Activated naive CD8-positive, alpha-beta T cell treated with anti-CD3 and anti-CD28 coated beads, Interleukin-2, amount 50 U/mL, for 16 hours (primary cell): ENCODE measurements at regions not wholly inside any gene's neighbourhood (a gene's known extent, or its start where the extent isn't known, plus 50 kb on each side); places are given as distances from the start of the nearest gene placed in this dataset.

Experiments used
- DNase-seq: peaks from one replicate; pipeline ENCODE4 v3.0.0-alpha.2; 2020; ENCODE audit warnings: low read depth, low spot score

DNA sequence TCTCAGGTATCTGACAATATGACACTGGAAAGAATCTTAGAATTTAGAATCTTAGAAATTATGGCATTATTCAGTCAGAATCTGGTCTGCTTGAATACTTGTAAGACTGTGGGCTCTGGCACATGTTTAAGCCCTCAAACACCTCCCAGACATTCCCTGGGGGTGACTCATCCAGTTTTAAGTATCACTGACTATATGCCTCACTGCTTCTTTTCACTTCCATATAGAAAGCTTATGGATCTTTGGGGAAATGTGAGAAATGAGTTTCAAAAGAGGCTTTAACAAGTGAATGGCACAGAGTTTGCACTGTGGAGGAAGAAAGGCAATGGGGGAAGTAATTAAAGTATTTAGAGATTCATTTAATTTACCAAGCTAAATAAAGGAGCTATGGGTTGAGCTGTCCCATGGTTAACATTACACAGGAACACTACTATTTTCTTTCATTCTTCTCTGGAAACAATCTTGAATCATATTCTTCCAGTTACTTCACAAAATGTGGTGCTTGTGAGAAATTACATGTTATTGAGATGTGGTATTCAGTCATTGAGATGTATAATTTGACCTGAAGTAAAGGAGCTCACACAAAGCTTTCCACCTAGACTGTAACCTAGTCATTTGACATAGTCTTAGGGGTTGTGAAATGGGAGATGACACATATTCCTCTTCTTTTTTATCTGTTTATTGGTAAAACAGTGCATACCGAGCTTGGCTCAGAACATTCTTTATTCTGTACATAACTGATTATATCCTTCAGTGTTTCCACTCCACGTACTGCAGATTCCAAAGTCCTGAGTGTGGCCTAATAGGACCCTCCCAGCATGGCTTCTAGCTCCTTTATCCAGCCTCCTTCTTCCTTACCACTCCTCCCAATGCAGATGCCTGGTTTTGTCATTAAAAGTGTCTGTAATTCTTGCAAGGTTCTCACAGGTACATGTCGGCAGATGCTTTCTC, 544.6 kb upstream of the NECTIN3 start:
- DNase-seq: no peak

DNA sequence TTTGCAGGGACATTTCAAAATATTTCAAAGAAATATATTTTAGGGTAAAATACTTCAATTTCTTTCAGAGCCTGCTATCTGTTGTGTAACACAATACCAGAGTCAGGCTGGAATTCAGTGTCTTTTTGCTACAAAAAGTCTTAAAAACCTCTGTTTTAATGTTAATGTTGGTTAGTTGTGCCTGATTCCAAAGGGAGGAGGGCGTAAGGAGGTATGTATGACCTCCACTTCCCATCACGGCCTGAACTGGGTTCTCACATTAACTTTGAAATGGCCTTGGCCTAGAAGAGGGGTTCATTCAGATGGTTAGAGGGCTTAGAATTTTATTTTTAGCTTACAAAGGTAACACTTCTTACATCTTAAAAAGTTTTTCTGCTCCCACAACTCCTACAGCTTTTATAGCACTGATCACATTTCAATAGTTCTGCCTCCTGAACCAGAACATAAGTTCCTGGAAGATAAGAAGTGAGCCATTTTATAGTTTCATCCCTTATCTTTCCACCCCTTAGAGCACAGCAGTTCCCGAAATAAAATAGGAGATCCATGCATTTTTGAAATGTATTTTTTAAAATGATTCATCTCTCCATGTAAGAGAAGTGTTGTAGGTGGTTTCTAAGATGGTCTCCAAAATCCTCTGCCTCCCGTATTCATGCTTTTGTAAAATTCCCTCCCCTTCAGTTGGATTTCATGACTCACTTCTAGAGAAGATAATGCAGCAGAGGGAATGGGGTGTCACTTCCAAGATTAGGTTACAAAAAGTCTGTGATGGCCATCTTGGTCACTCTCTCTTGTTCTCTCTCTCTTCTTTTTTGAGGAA, 543.1 kb upstream of the NECTIN3 start:
- DNase-seq: no peak

GRCh38 chr3:110530902-110531301, 540.7 kb upstream of the NECTIN3 start:
- DNase-seq: no peak

- no peak for DNase-seq
These were observed 538.5 kb upstream of the NECTIN3 start for GRCh38 chr3:110533089-110533488.

- no peak for DNase-seq
These were observed 529.0 kb upstream of the NECTIN3 start for GRCh38 chr3:110542552-110543150.

- DNase-seq: no peak
These were observed 526.9 kb upstream of the NECTIN3 start for GRCh38 chr3:110544730-110545129.

DNA sequence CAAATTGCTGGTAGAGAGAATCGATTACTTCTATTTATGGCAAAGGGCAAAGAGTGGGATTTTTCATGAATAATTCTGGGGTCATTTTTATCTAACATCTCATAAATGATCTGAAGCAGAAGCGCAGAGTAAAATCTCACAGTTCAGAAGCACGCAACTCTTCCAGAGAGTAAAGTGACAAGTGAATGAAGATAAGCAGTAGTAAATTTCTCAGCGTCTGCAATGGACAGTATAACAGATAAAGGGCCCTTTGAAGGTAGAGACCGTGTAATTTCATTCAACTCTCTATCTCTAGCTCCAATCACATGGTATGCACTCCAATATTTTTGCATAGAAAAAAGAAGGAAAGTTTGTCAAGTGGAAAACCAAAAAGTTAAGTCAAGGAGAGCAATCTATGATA, 521.1 kb upstream of the NECTIN3 start:
- DNase-seq: no peak

DNA sequence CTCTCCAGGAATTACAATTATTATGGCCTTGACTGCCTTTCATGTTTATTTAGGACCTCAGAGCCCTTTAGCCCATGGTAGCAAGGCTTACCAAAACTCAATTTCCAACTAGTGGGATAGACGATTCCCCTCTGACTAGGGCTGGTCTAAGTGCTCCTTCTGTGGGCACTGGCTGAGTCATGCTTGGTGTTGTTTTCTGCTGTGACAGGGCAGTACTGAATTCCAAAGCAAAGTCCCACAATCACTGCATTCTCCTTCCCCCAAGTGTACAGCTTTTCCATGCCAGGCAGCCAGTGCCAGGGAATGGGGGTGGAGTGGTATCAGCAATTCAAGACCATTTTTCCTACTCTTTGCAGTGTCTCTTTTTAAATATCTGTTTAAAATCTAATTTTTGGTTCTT, 509.0 kb upstream of the NECTIN3 start:
- no peak for DNase-seq

- no peak for DNase-seq
These were observed 506.9 kb upstream of the NECTIN3 start for GRCh38 chr3:110564674-110565073.

DNA sequence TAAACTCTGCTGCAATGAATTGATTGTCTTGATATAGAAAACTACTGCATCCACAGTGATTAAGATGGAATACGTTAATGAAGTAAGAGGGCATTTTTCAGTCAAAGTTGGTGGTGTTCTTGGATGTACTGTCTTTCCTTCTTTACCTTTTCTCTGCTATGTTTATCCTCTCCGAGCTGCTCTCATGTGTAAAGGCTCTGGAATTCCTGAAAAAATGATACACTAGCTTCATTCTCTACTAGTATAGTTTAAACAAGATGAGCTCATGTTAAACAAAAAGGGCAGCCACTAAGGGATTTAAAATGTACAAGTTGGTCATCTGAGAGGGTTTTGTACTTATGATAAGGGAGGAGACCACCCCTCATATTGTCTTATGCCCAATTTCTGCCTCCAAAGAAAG, 504.6 kb upstream of the NECTIN3 start:
- no peak for DNase-seq

- no peak for DNase-seq
These were observed 503.4 kb upstream of the NECTIN3 start for GRCh38 chr3:110568246-110568645.

DNA sequence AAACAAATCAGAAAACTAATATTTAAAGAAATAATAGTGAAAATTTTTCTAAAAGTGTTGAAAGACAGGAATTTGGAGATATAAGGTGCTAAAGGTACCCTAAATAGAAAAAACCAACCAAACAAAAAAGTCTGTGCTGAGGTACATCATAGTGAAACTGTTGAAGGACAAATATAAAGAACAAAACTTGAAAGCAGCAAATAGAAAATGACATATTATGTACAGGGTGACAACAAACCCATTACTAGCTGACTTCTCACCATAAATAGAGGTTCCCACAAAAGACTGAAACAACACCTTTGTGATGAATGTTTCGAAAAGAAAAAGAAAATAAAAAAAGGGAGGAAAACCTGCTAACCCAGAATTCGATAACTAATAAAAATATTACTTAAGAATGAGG, 502.5 kb upstream of the NECTIN3 start:
- DNase-seq: no peak

GRCh38 chr3:110575702-110576101, 495.9 kb upstream of the NECTIN3 start:
- DNase-seq: no peak

DNA sequence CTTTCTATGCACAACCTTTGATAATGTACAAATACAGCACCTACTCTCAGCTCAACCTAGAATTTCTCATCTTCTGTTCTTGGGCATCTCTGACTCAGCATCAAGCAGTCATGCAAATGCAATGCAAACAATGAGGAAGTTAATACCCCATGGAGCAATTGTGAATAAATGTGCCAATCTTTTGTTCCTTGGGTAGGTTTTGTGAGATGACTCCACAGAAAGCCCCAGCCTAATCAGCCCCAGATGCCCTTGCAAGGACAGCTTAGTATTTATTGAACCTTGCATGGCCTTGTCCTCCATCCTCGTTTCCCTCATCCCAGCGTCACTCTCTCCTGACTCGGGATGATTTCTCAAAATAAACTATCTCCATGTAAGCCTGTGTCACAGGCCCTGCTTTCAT, 494.7 kb upstream of the NECTIN3 start:
- DNase-seq: no peak

- DNase-seq: no peak
These were observed 493.8 kb upstream of the NECTIN3 start for GRCh38 chr3:110577854-110578253.

- no peak for DNase-seq
These were observed 491.6 kb upstream of the NECTIN3 start for GRCh38 chr3:110579840-110580550.

DNA sequence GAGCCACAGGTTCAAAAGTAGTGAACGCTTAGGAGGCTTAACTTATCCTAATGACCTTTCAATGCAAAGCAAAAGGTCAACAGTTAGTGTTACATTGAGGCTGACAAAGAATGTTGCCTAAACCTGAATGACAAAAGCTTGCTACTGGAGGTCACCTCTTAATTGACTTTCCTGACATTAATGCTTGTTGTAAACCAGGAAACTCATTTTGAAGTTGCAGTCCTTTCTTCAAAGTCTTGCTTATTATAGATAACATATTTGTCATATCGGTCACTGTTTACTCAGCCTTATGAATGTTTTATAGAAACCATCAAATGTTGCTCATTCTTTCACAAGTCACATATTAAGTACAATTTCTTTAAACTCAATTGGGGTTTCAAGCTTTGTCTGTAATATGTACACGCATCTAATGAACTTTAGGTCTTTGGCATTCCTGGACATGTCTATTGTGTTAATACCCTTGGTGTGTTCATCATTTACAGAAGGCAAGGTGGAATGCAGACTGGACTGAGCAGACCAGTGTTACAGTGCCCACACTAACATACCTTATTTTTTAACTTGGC, 488.2 kb upstream of the NECTIN3 start:
- DNase-seq: no peak

DNA sequence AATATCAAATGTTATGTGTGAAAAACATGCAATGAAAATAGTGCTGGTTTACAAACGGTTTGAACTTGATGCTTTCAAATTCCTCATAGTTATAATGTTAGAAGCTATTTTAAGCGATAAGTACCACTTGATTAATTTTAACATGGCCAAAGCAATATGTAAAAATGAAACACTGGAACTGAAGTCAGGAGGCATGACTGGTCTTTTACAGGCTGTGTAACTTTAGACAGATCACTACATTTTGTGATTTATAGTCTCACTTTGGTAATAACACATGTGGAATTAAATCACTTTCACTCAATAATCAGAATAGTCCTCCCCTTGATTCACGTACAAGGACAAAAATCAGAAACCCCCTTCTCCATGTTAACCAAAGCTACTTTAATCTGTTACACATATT, 482.7 kb upstream of the NECTIN3 start:
- DNase-seq: no peak

DNA sequence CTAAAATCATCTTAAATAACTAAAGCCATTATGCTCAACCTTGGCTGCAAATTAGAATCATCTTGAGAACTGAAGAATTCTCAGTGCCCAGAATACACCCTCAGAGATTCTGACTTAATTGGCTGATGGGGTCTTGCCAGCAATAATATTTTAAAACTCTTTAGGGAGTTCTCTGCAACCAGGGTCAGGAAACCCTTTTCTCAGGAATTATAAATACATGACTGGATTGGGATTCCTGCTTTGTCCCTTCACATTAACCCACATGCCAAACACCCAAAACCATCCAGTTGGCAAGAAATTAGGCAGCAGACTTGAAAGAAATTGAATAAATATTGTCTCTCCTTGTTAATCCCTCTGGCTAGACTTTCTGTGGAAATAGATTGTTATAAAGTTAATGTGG, 482.3 kb upstream of the NECTIN3 start:
- DNase-seq: no peak

DNA sequence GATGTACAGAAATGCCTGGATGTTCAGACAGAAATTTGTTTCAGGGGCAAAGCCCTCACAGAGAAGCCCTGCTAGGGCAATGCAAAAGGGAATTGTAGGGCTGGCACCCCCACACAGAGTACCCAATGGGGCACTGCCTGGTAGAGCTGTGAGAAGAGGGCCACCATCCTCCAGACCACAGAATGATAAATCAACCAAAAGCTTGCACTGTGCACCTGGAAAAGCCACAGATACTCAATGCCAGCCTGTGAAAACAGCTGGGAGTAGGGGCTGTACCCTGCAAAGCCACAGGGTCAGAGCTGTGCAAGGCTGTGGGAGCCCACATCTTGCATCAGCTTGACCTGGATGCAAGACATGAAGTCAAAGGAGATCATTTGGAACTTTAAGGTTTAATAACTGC, 477.9 kb upstream of the NECTIN3 start:
- DNase-seq: no peak

DNA sequence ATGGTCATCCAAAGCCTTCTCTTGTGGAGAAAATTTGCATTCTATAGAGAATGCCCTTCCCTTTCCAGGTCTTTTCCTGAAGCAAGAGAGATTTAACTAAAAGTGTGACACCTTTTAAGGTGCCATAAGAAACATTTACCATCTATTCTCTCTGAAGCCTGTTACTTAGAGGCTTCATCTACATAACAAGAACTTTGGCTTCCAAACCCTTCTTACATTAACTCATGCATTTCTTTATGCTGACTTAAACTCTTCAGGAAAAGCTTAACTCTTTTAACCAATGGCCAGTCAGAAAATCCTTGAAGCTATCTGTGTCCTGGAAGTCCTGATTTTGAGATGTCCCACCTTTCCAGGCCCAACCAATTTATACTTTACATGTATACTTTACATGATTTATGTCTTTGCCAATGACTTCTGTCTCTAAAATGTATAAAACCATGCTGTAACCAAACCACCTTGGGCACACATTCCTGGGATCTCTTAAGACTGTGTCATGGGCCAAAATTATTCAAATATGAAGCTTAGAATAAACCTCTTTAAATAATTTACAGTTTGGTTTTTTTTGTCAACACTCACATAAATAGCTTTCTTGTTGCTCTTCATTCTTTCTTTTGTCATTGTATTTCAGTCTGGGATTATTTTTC, 472.6 kb upstream of the NECTIN3 start:
- no peak for DNase-seq
